WTC11 (cell line): ENCODE measurements at regions not wholly inside any gene's neighbourhood (a gene's known extent, or its start where the extent isn't known, plus 50 kb on each side); places are given as distances from the start of the nearest gene placed in this dataset.
A peak's percentile ranks its signal among the peaks of the same experiment; 100 is the strongest.

Source experiments
- ATAC-seq: fragments of 200-7000 bp; cut with Tn5 transposase; 2 replicates; pipeline ENCODE4 v1.10.0; 2021; ENCODE audit warnings: mild to moderate bottlenecking, moderate library complexity
- CTCF ChIA-PET: fragments of 300-600 bp; sonication (Branson Sonifier 250); formaldehyde crosslinking; loops from one replicate; lab custom pipeline; 2021; ENCODE audit warnings: antibody characterized with exemption; lab: Charles Lee
- POLR2A ChIA-PET: fragments of 350-600 bp; sonication (Branson Sonifier 250); formaldehyde crosslinking; loops from one replicate; lab custom pipeline; 2021; ENCODE audit warnings: antibody characterized with exemption; lab: Charles Lee
- DNase-seq: peaks from one replicate; pipeline ENCODE4 v3.0.0; 2021; ENCODE audit warnings: low spot score
- H3K27ac Mint-ChIP-seq: 2 replicates; pipeline ENCODE4 v1.8.0; 2021; ENCODE audit warnings: mixed read lengths
- H3K27me3 Mint-ChIP-seq: 2 replicates; pipeline ENCODE4 v1.8.0; 2021; ENCODE audit warnings: low read depth, mild to moderate bottlenecking, moderate library complexity, mixed read lengths
- H3K36me3 Mint-ChIP-seq: 2 replicates; pipeline ENCODE4 v1.8.0; 2021; ENCODE audit warnings: mixed read lengths
- H3K4me1 Mint-ChIP-seq: 2 replicates; pipeline ENCODE4 v1.8.0; 2022; ENCODE audit warnings: mixed read lengths
- H3K4me3 Mint-ChIP-seq: 2 replicates; pipeline ENCODE4 v1.8.0; 2021; ENCODE audit warnings: mild to moderate bottlenecking, moderate library complexity, mixed read lengths
- H3K9me3 Mint-ChIP-seq: 2 replicates; pipeline ENCODE4 v1.8.0; 2021; ENCODE audit warnings: mixed read lengths
- ATF1 ChIP-seq: sonication (generic); formaldehyde crosslinking; IDR thresholded peaks from 2 replicates; pipeline ENCODE4 v1.8.1; 2023; ENCODE audit warnings: mild to moderate bottlenecking, moderate library complexity, missing genetic modification reagents
- FOXJ3 ChIP-seq: sonication (generic); formaldehyde crosslinking; IDR thresholded peaks from 2 replicates; pipeline ENCODE4 v1.9.0; 2021; ENCODE audit warnings: missing genetic modification reagents, mild to moderate bottlenecking, borderline replicate concordance
- FOXP4 ChIP-seq: sonication (generic); formaldehyde crosslinking; IDR thresholded peaks from 2 replicates; pipeline ENCODE4 v1.8.0; 2022; ENCODE audit warnings: mild to moderate bottlenecking, missing genetic modification reagents
- GABPB1 ChIP-seq: sonication (generic); formaldehyde crosslinking; IDR thresholded peaks from 2 replicates; pipeline ENCODE4 v1.8.1; 2023; ENCODE audit warnings: mild to moderate bottlenecking, missing genetic modification reagents
- JAZF1 ChIP-seq: fragments of 250-450 bp; sonication (Bioruptor Pico); IDR thresholded peaks from 2 replicates; pipeline ENCODE4 v1.9.0; 2021; ENCODE audit warnings: moderate library complexity, mild to moderate bottlenecking, inconsistent platforms
- NFATC4 ChIP-seq: fragments of 250-450 bp; sonication (Bioruptor Pico); IDR thresholded peaks from 2 replicates; pipeline ENCODE4 v1.9.0; 2021; ENCODE audit warnings: mild to moderate bottlenecking
- PREB ChIP-seq: sonication (generic); formaldehyde crosslinking; IDR thresholded peaks from 2 replicates; pipeline ENCODE4 v1.8.1; 2022; ENCODE audit warnings: mild to moderate bottlenecking, missing genetic modification reagents, moderate library complexity, borderline replicate concordance
- PRRX2 ChIP-seq: fragments of 250-450 bp; sonication (Bioruptor Pico); IDR thresholded peaks from 2 replicates; pipeline ENCODE4 v1.8.0; 2021; ENCODE audit warnings: mild to moderate bottlenecking
- TP53 ChIP-seq: sonication (generic); formaldehyde crosslinking; IDR thresholded peaks from 2 replicates; pipeline ENCODE4 v1.8.1; 2023; ENCODE audit warnings: mild to moderate bottlenecking, missing genetic modification reagents
- ZBTB21 ChIP-seq: sonication (generic); formaldehyde crosslinking; IDR thresholded peaks from 2 replicates; pipeline ENCODE4 v1.8.1; 2023; ENCODE audit warnings: mild to moderate bottlenecking, missing genetic modification reagents, borderline replicate concordance
- ZNF138 ChIP-seq: sonication (generic); formaldehyde crosslinking; conservative IDR thresholded peaks from 2 replicates; pipeline ENCODE4 v1.8.1; 2022; ENCODE audit warnings: mild to moderate bottlenecking, moderate library complexity, missing genetic modification reagents
- ZNF219 ChIP-seq: sonication (generic); formaldehyde crosslinking; IDR thresholded peaks from 2 replicates; pipeline ENCODE4 v1.8.0; 2023; ENCODE audit warnings: missing genetic modification reagents, mild to moderate bottlenecking, borderline replicate concordance
- ZNF281 ChIP-seq: sonication (generic); formaldehyde crosslinking; IDR thresholded peaks from 2 replicates; pipeline ENCODE4 v1.8.0; 2023; ENCODE audit warnings: mild to moderate bottlenecking, missing genetic modification reagents
- ZNF423 ChIP-seq: fragments of 250-450 bp; sonication (Bioruptor Pico); IDR thresholded peaks from 2 replicates; pipeline ENCODE4 v2.1.2; 2022; ENCODE audit warnings: mild to moderate bottlenecking, moderate library complexity
- TF ChIP-seq, protein P1 (sequence below): fragments of 250-450 bp; sonication (Bioruptor Pico); IDR thresholded peaks from 2 replicates; pipeline ENCODE4 v1.9.0; 2021; ENCODE audit warnings: mild to moderate bottlenecking
- TF ChIP-seq, protein P2 (sequence below): sonication (generic); formaldehyde crosslinking; IDR thresholded peaks from 2 replicates; pipeline ENCODE4 v1.8.1; 2022; ENCODE audit warnings: low read depth, mild to moderate bottlenecking, moderate library complexity, missing genetic modification reagents, borderline replicate concordance

DNA sequence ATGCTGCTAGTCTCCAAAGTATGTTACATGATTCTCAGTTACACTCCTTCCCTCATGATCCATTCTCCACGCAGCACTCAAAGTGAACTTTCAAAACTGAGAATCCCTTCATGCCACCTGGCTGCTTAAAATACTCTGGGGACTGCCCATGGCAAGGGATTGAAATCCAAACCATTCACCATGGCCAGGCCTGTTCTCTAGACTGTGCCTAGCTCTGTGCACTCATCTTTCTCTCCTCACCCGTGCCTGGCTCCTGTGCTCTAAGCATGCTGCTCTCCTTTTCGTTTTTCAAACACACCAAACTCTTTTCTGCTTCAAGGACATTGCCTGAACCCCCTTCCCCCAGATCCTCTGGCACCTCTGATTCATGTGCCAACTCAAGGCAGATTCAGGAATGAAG is 80.9 kb downstream of the FASTKD2 start (continued):
- TF ChIP-seq TP53 (CRISPR knock-in tag): no peak

GRCh38 chr2:206846981-206847834 is 81.8 kb downstream of the FASTKD2 start:
- Mint-ChIP-seq H3K27ac (no peak overlapping the region), H3K4me1 (no peaks in the 10 kb centered on the region), H3K27me3 (no peaks in the 10 kb centered on the region), H3K36me3 (no peaks in the 10 kb centered on the region), H3K4me3 (no peak overlapping the region), H3K9me3 (no peaks in the 10 kb centered on the region)
- ChIA-PET CTCF (interaction anchor here (0.6 kb wide), 1 partner anchor 591 kb away, joined by 5 read pairs; no protein-coding TSS in a partner anchor), POLR2A (interaction anchor here (0.6 kb wide), 1 partner anchor 25 kb away, joined by 4 read pairs; no protein-coding TSS in a partner anchor)
- TF ChIP-seq, protein P1, sequence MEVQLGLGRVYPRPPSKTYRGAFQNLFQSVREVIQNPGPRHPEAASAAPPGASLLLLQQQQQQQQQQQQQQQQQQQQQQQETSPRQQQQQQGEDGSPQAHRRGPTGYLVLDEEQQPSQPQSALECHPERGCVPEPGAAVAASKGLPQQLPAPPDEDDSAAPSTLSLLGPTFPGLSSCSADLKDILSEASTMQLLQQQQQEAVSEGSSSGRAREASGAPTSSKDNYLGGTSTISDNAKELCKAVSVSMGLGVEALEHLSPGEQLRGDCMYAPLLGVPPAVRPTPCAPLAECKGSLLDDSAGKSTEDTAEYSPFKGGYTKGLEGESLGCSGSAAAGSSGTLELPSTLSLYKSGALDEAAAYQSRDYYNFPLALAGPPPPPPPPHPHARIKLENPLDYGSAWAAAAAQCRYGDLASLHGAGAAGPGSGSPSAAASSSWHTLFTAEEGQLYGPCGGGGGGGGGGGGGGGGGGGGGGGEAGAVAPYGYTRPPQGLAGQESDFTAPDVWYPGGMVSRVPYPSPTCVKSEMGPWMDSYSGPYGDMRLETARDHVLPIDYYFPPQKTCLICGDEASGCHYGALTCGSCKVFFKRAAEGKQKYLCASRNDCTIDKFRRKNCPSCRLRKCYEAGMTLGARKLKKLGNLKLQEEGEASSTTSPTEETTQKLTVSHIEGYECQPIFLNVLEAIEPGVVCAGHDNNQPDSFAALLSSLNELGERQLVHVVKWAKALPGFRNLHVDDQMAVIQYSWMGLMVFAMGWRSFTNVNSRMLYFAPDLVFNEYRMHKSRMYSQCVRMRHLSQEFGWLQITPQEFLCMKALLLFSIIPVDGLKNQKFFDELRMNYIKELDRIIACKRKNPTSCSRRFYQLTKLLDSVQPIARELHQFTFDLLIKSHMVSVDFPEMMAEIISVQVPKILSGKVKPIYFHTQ (CRISPR knock-in tag): no peak
- TF ChIP-seq JAZF1 (CRISPR knock-in tag): no peak
- TF ChIP-seq GABPB1 (CRISPR knock-in tag): peak; percentile 16; the same call in 1 of the 2 replicates
- TF ChIP-seq FOXJ3: no peak
- TF ChIP-seq ZNF423 (CRISPR knock-in tag): no peak
- DNase-seq (no peak), ATAC-seq (peak; percentile 48)

GRCh38 chr2:206850369-206850768 is 85.0 kb downstream of the FASTKD2 start:
- no peak overlapping the region for H3K4me3 Mint-ChIP-seq
- POLR2A ChIA-PET: no interaction called here
- CTCF ChIA-PET: interaction anchor here (0.9 to 1.8 kb wide), 2 partner anchors 10 kb away, joined by 4 to 6 read pairs; no protein-coding TSS in a partner anchor
- no peaks in the 10 kb centered on the region for H3K4me1 Mint-ChIP-seq
- no peaks in the 10 kb centered on the region for H3K36me3 Mint-ChIP-seq
- no peaks in the 10 kb centered on the region for H3K27me3 Mint-ChIP-seq
- no peak for DNase-seq
- no peak overlapping the region for H3K27ac Mint-ChIP-seq
- H3K9me3 Mint-ChIP-seq: no peaks in the 10 kb centered on the region
- TF ChIP-seq PRRX2 (CRISPR knock-in tag) (no peak), ZNF219 (no peak), ZBTB21 (CRISPR knock-in tag) (no peak), ZNF281 (CRISPR knock-in tag) (no peak), ATF1 (CRISPR knock-in tag) (no peak), JAZF1 (CRISPR knock-in tag) (no peak), ZNF138 (CRISPR knock-in tag) (no peak), NFATC4 (CRISPR knock-in tag) (no peak), PREB (CRISPR knock-in tag) (no peak), FOXP4 (CRISPR knock-in tag) (no peak)
- TF ChIP-seq, protein P2, sequence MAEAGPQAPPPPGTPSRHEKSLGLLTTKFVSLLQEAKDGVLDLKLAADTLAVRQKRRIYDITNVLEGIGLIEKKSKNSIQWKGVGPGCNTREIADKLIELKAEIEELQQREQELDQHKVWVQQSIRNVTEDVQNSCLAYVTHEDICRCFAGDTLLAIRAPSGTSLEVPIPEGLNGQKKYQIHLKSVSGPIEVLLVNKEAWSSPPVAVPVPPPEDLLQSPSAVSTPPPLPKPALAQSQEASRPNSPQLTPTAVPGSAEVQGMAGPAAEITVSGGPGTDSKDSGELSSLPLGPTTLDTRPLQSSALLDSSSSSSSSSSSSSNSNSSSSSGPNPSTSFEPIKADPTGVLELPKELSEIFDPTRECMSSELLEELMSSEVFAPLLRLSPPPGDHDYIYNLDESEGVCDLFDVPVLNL (CRISPR knock-in tag): no peak
- TF ChIP-seq, protein P1 (CRISPR knock-in tag): no peak
- ATAC-seq: no peak
